B cell (primary cell): ENCODE measurements at regions not wholly inside any gene's neighbourhood (a gene's known extent, or its start where the extent isn't known, plus 50 kb on each side); places are given as distances from the start of the nearest gene placed in this dataset.

Source experiments
- ATAC-seq: fragments of 200-7000 bp; cut with Tn5 transposase; one replicate; pipeline ENCODE4 v1.10.0; 2021; ENCODE audit warnings: low read depth, mild to moderate bottlenecking, moderate number of reproducible peaks, moderate library complexity
- CTCF ChIA-PET: fragments of 350-600 bp; sonication (Branson Sonifier 250); formaldehyde crosslinking; loops from one replicate; lab custom pipeline; 2021; ENCODE audit warnings: antibody characterized with exemption, inconsistent platforms; lab: Charles Lee
- POLR2A ChIA-PET: fragments of 350-600 bp; sonication (Branson Sonifier 250); formaldehyde crosslinking; loops from one replicate; lab custom pipeline; 2021; ENCODE audit warnings: antibody characterized with exemption; lab: Charles Lee
- DNase-seq: peaks from one replicate; pipeline ENCODE4 v3.0.0; 2013
- H2AFZ ChIP-seq: 2 replicates; pipeline ENCODE4 v1.6.1; 2012; ENCODE audit warnings: mild to moderate bottlenecking, low read depth, low read length; ENCODE audit not compliant: insufficient read depth, poor library complexity, severe bottlenecking
- H3K27ac ChIP-seq, 2 donors: 1 replicate in 1 of 2; 2 replicates in 1 of 2; pipeline ENCODE4 v1.5.1; 2012 to 2013; ENCODE audit warnings: low read length in 2 of 2, mild to moderate bottlenecking in 2 of 2, moderate library complexity in 1 of 2
- H3K27me3 ChIP-seq, 4 experiments: fragments of 200-600 bp in 1 of 4; sonication (generic) in 1 of 4; replicated peaks in 1 of 4; 1 replicate in 2 of 4; 2 replicates in 2 of 4; pipeline versions ENCODE4 v1.6.1 to v1.7.0; 2013 to 2016; ENCODE audit warnings: low read length in 3 of 4, mild to moderate bottlenecking in 2 of 4, mixed read lengths in 1 of 4, moderate library complexity in 1 of 4; ENCODE audit not compliant: insufficient read depth in 4 of 4, control insufficient read depth in 3 of 4; ENCODE audit errors: control extremely low read depth in 1 of 4
- H3K36me3 ChIP-seq, 2 experiments: replicated peaks in 1 of 2; 1 replicate in 1 of 2; 2 replicates in 1 of 2; pipeline versions ENCODE4 v1.6.1 to v1.7.1; 2013; ENCODE audit warnings: low read length in 1 of 2; ENCODE audit not compliant: insufficient read depth in 2 of 2, control insufficient read depth in 1 of 2; ENCODE audit errors: control extremely low read depth in 1 of 2, extremely low read depth in 1 of 2
- H3K4me1 ChIP-seq, 2 donors: fragments of 200-600 bp in 1 of 2; sonication (generic) in 1 of 2; 1 replicate in 1 of 2; 2 replicates in 1 of 2; pipeline versions ENCODE4 v1.5.1 to v1.6.1; 2013 to 2017; ENCODE audit warnings: low read length in 2 of 2; ENCODE audit not compliant: control insufficient read depth in 2 of 2, insufficient read depth in 2 of 2
- H3K4me2 ChIP-seq: replicated peaks from 2 replicates; pipeline ENCODE3; 2012; ENCODE audit warnings: mild to moderate bottlenecking, low read depth, low read length; ENCODE audit not compliant: poor library complexity, severe bottlenecking
- H3K4me3 ChIP-seq, 5 experiments: fragments of 200-600 bp in 1 of 5; sonication (generic) in 1 of 5; 1 replicate in 3 of 5; 2 replicates in 2 of 5; pipeline versions ENCODE4 v1.5.1 to v1.7.0; 2011 to 2016; ENCODE audit warnings: low read length in 4 of 5, mild to moderate bottlenecking in 4 of 5, low read depth in 2 of 5, control low read depth in 1 of 5, moderate library complexity in 1 of 5; ENCODE audit not compliant: insufficient read depth in 1 of 5; ENCODE audit errors: control extremely low read depth in 1 of 5, extremely low read depth in 1 of 5
- H3K79me2 ChIP-seq: fragments of 200-600 bp; sonication (generic); one replicate; pipeline ENCODE4 v1.6.0; 2016; ENCODE audit warnings: low read length; ENCODE audit not compliant: control insufficient read depth, insufficient read depth
- H3K9ac ChIP-seq: fragments of 200-600 bp; sonication (generic); 2 replicates; pipeline ENCODE4 v1.6.1; 2017; ENCODE audit warnings: mild to moderate bottlenecking, low read length, moderate library complexity
- H3K9me3 ChIP-seq, 3 donors: one replicate each; pipeline versions ENCODE4 v1.6.1 to v1.7.1; 2013; ENCODE audit warnings: low read length in 2 of 3; ENCODE audit not compliant: control insufficient read depth in 2 of 3, insufficient read depth in 1 of 3; ENCODE audit errors: control extremely low read depth in 1 of 3
- H4K20me1 ChIP-seq: 2 replicates; pipeline ENCODE4 v1.6.0; 2012; ENCODE audit warnings: mild to moderate bottlenecking, low read length; ENCODE audit not compliant: insufficient read depth, control insufficient read depth, poor library complexity, severe bottlenecking
- H3K27ac Mint-ChIP-seq: one replicate; pipeline ENCODE4 v1.8.0; 2021; ENCODE audit warnings: mixed read lengths
- H3K27me3 Mint-ChIP-seq: one replicate; pipeline ENCODE4 v1.8.0; 2021; ENCODE audit warnings: mixed read lengths
- H3K4me1 Mint-ChIP-seq: one replicate; pipeline ENCODE4 v1.8.0; 2021; ENCODE audit warnings: mixed read lengths
- H3K4me3 Mint-ChIP-seq: one replicate; pipeline ENCODE4 v1.8.0; 2021; ENCODE audit warnings: mixed read lengths
- H3K9me3 Mint-ChIP-seq: one replicate; pipeline ENCODE4 v1.8.0; 2022; ENCODE audit warnings: mixed read lengths; ENCODE audit not compliant: insufficient read depth
- EZH2 ChIP-seq: IDR thresholded peaks from 2 replicates; pipeline ENCODE4 v1.6.1; 2012; ENCODE audit warnings: borderline replicate concordance, low read depth, mild to moderate bottlenecking, moderate library complexity, low read length; ENCODE audit not compliant: insufficient read depth, poor library complexity, severe bottlenecking
- WGBS: methylation state at CpG from one replicate; pipeline ENCODE4 v1.1.5; 2013; ENCODE audit warnings: missing lambda C conversion rate; ENCODE audit not compliant: insufficient coverage; 5-methylcytosine and 5-hydroxymethylcytosine counted together
- intact Hi-C: fragments of 100-400 bp; cut with micrococcal nuclease; formaldehyde crosslinking; loops from one replicate; pipeline ENCODE4 v1.10.0; 2022
- TF ChIP-seq, protein P1 (sequence below): fragments of 200-600 bp; IDR thresholded peaks from one replicate; pipeline ENCODE4 v1.8.0; 2022; ENCODE audit warnings: antibody characterized with exemption, mild to moderate bottlenecking

DNA sequence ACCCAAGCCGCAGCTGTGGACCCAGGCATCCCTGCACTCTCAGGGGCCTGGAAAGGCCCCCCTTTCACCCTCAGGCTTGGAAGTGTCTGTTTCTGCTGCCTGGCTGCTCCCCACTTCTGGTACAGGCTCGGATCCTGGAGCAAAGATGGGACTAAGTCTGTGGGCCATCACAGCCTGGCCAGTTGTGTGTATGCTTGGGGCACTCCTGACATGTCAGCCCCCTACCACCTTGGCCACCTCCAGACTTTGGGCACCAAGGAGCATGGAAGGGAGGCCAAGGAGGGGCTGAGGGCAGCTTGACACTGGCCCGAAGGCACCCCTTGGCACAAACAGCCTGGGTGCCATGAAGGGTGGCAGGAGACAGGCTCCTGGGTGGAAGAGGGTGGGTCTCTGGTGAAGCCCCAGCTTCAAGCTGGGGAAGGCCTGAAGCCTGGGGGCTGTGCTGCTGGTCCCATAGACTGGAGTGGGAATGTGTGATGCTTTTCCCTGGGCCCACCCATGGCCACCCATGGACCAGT is 799.4 kb upstream of the AGA start:
- DNase-seq = no peak
- ChIA-PET POLR2A (no interaction called here), CTCF (no interaction called here)
- Histone ChIP-seq H3K4me2 (no peak overlapping the region), H3K79me2 (no peaks in the 10 kb centered on the region), H3K4me3 (no peak overlapping the region), H3K27ac (no peak overlapping the region), H3K9ac (no peak overlapping the region), H3K9me3 (peaks cover 0 to 22% (median 2%) of the 10 kb centered on the region in 3 donors), H3K27me3 (no peaks in the 10 kb centered on the region), H3K4me1 (no peaks in the 10 kb centered on the region), H3K36me3 (no peaks in the 10 kb centered on the region), H4K20me1 (no peaks in the 10 kb centered on the region), H2AFZ (no peak overlapping the region)
- 79% methylated on average over 3 of the region's 3 CpGs for WGBS
- intact Hi-C loops = no loop called here
- H3K4me1 Mint-ChIP-seq = no peaks in the 10 kb centered on the region
- no peak for ATAC-seq
- TF ChIP-seq, protein P1, sequence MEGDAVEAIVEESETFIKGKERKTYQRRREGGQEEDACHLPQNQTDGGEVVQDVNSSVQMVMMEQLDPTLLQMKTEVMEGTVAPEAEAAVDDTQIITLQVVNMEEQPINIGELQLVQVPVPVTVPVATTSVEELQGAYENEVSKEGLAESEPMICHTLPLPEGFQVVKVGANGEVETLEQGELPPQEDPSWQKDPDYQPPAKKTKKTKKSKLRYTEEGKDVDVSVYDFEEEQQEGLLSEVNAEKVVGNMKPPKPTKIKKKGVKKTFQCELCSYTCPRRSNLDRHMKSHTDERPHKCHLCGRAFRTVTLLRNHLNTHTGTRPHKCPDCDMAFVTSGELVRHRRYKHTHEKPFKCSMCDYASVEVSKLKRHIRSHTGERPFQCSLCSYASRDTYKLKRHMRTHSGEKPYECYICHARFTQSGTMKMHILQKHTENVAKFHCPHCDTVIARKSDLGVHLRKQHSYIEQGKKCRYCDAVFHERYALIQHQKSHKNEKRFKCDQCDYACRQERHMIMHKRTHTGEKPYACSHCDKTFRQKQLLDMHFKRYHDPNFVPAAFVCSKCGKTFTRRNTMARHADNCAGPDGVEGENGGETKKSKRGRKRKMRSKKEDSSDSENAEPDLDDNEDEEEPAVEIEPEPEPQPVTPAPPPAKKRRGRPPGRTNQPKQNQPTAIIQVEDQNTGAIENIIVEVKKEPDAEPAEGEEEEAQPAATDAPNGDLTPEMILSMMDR = no peak
- no peak for TF ChIP-seq EZH2
- H3K9me3 Mint-ChIP-seq = peaks cover 6% of the 10 kb centered on the region
- H3K27ac Mint-ChIP-seq = no peak overlapping the region
- no peaks in the 10 kb centered on the region for H3K27me3 Mint-ChIP-seq
- no peak overlapping the region for H3K4me3 Mint-ChIP-seq

DNA sequence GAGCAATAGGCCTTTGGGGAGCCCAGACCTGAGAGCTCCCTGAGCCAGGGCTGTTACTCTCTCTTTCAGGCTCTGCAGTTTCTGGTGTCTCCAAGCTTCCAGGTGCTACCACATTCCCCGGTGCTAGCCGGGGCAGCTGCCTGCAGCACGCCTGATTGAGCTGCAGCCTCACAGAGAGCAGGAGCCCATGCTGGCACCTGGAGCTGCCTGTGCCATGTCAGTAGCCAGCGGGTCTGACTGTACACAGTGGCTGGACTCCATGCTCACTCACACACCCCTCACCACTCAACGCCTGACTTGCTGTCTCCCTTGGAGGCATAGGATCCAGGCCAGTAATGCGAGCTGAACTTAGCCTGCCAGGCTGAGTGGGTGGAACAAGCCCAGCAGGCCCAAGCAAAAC is 800.4 kb upstream of the AGA start:
- H3K27me3 Mint-ChIP-seq = no peaks in the 10 kb centered on the region
- ATAC-seq = no peak
- ChIA-PET CTCF (no interaction called here), POLR2A (no interaction called here)
- Histone ChIP-seq H3K9me3 (peaks cover 0 to 26% (median 2%) of the 10 kb centered on the region in 3 donors), H3K4me3 (no peak overlapping the region), H3K36me3 (no peaks in the 10 kb centered on the region), H3K27me3 (no peaks in the 10 kb centered on the region), H3K9ac (no peak overlapping the region), H3K79me2 (no peaks in the 10 kb centered on the region), H3K27ac (no peak overlapping the region), H3K4me1 (no peaks in the 10 kb centered on the region), H4K20me1 (no peaks in the 10 kb centered on the region), H3K4me2 (no peak overlapping the region), H2AFZ (no peak overlapping the region)
- 94% methylated on average over 6 of the region's 6 CpGs for WGBS
- intact Hi-C loops = no loop called here
- no peak overlapping the region for H3K27ac Mint-ChIP-seq
- H3K4me1 Mint-ChIP-seq = no peaks in the 10 kb centered on the region
- no peak for DNase-seq
- H3K9me3 Mint-ChIP-seq = peaks cover 6% of the 10 kb centered on the region
- H3K4me3 Mint-ChIP-seq = no peak overlapping the region
- TF ChIP-seq, protein P1 = no peak
- TF ChIP-seq EZH2 = no peak
